Cardiac muscle cell (in vitro differentiated cells and primary cell): ENCODE measurements at regions not wholly inside any gene's neighbourhood (a gene's known extent, or its start where the extent isn't known, plus 50 kb on each side); places are given as distances from the start of the nearest gene placed in this dataset.

Experiments
- DNase-seq, 2 donors: peaks; one replicate each; pipeline versions ENCODE4 v3.0.0 to v3.0.0-alpha.2; 2010 to 2017; ENCODE audit warnings: low read depth in 1 of 2, low spot score in 1 of 2
- H3K27ac ChIP-seq: fragments of 200-600 bp; sonication (generic); 2 replicates; pipeline ENCODE4 v1.5.1; 2016
- H3K27me3 ChIP-seq: fragments of 200-600 bp; sonication (generic); 2 replicates; pipeline ENCODE4 v1.6.0; 2016; ENCODE audit warnings: control low read depth
- H3K36me3 ChIP-seq: fragments of 200-600 bp; sonication (generic); 2 replicates; pipeline ENCODE4 v1.5.1; 2016; ENCODE audit warnings: control low read depth
- H3K4me1 ChIP-seq: fragments of 200-600 bp; sonication (generic); 2 replicates; pipeline ENCODE4 v1.8.1; 2017; ENCODE audit warnings: low read depth, mild to moderate bottlenecking, mixed run types
- H3K4me3 ChIP-seq: fragments of 200-600 bp; sonication (generic); 2 replicates; pipeline ENCODE4 v1.5.1; 2016; ENCODE audit warnings: mild to moderate bottlenecking
- H3K9me3 ChIP-seq: fragments of 200-600 bp; sonication (generic); 2 replicates; pipeline ENCODE4 v1.5.1; 2017; ENCODE audit warnings: low read depth, mild to moderate bottlenecking, control low read depth
- TF ChIP-seq, protein P1 (sequence below): IDR thresholded peaks from 2 replicates; pipeline ENCODE4 v1.5.1; 2012; ENCODE audit warnings: low read depth, mild to moderate bottlenecking, low read length

- H3K27me3 ChIP-seq, result no peaks in the 10 kb centered on the region
- TF ChIP-seq, protein P1, sequence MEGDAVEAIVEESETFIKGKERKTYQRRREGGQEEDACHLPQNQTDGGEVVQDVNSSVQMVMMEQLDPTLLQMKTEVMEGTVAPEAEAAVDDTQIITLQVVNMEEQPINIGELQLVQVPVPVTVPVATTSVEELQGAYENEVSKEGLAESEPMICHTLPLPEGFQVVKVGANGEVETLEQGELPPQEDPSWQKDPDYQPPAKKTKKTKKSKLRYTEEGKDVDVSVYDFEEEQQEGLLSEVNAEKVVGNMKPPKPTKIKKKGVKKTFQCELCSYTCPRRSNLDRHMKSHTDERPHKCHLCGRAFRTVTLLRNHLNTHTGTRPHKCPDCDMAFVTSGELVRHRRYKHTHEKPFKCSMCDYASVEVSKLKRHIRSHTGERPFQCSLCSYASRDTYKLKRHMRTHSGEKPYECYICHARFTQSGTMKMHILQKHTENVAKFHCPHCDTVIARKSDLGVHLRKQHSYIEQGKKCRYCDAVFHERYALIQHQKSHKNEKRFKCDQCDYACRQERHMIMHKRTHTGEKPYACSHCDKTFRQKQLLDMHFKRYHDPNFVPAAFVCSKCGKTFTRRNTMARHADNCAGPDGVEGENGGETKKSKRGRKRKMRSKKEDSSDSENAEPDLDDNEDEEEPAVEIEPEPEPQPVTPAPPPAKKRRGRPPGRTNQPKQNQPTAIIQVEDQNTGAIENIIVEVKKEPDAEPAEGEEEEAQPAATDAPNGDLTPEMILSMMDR, result no peak
- H3K9me3 ChIP-seq, result no peaks in the 10 kb centered on the region
- H3K27ac ChIP-seq, result no peak overlapping the region
- H3K36me3 ChIP-seq, result no peaks in the 10 kb centered on the region
- no peak overlapping the region for H3K4me3 ChIP-seq
- no peaks in the 10 kb centered on the region for H3K4me1 ChIP-seq
- DNase-seq, result no peak
These were observed 886.1 kb downstream of the BCL11B start for GRCh38 chr14:98385851-98386250.

GRCh38 chr14:98391061-98391460, 880.9 kb downstream of the BCL11B start:
- H3K36me3 ChIP-seq, result no peaks in the 10 kb centered on the region
- DNase-seq, result no peak
- no peak overlapping the region for H3K4me3 ChIP-seq
- H3K27me3 ChIP-seq, result no peaks in the 10 kb centered on the region
- no peaks in the 10 kb centered on the region for H3K9me3 ChIP-seq
- H3K27ac ChIP-seq, result no peak overlapping the region
- no peaks in the 10 kb centered on the region for H3K4me1 ChIP-seq
- TF ChIP-seq, protein P1, result no peak

GRCh38 chr14:98393527-98393926, 878.5 kb downstream of the BCL11B start:
- no peaks in the 10 kb centered on the region for H3K9me3 ChIP-seq
- TF ChIP-seq, protein P1, result no peak
- no peaks in the 10 kb centered on the region for H3K27me3 ChIP-seq
- H3K4me1 ChIP-seq, result no peaks in the 10 kb centered on the region
- no peak overlapping the region for H3K4me3 ChIP-seq
- H3K36me3 ChIP-seq, result no peaks in the 10 kb centered on the region
- DNase-seq, result no peak
- H3K27ac ChIP-seq, result no peak overlapping the region

DNA sequence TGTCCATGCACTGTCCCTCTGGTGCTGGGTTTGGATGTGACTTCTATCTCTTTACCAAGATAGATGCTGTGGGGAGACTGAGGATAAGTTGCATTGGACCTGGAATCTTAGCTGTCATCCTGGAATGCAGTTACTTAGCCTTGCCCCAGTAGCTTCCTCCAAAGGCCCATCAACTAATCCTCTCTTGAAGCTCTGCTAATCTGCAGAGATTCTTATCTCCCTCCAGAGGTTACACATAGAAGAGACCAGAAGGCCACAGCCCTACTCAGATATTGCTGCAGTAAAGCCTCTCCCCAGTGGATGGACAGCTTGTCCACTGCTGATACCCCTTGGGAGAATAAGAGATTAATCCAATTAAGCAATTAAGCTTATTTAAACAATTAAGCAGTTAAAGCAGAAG, 867.2 kb downstream of the BCL11B start:
- TF ChIP-seq, protein P1, result no peak
- H3K27ac ChIP-seq, result no peak overlapping the region
- no peaks in the 10 kb centered on the region for H3K27me3 ChIP-seq
- no peaks in the 10 kb centered on the region for H3K9me3 ChIP-seq
- no peak for DNase-seq
- no peaks in the 10 kb centered on the region for H3K36me3 ChIP-seq
- no peak overlapping the region for H3K4me3 ChIP-seq
- H3K4me1 ChIP-seq, result peaks cover 6% of the 10 kb centered on the region

GRCh38 chr14:98408024-98408555, 863.9 kb downstream of the BCL11B start:
- Histone ChIP-seq H3K27me3 (no peaks in the 10 kb centered on the region), H3K4me3 (no peak overlapping the region), H3K27ac (no peak overlapping the region), H3K4me1 (no peaks in the 10 kb centered on the region), H3K36me3 (no peaks in the 10 kb centered on the region), H3K9me3 (no peaks in the 10 kb centered on the region)
- TF ChIP-seq, protein P1, result no peak
- no peak for DNase-seq

- Histone ChIP-seq H3K4me3 (no peak overlapping the region), H3K36me3 (no peaks in the 10 kb centered on the region), H3K27me3 (no peaks in the 10 kb centered on the region), H3K4me1 (no peaks in the 10 kb centered on the region), H3K9me3 (no peaks in the 10 kb centered on the region), H3K27ac (no peak overlapping the region)
- TF ChIP-seq, protein P1, result no peak
- no peak for DNase-seq
These were observed 863.3 kb downstream of the BCL11B start for GRCh38 chr14:98408713-98409112.
